NCI-H1092 (cell line): ENCODE measurements at regions not wholly inside any gene's neighbourhood (a gene's known extent, or its start where the extent isn't known, plus 50 kb on each side); places are given as distances from the start of the nearest gene placed in this dataset.

Source experiments
- DNase-seq: peaks from one replicate; lab custom pipeline; 2025; lab: John Stamatoyannopoulos, UW

- DNase-seq = no peak
Measured at GRCh38 chr11:103530257-103530656, 421.0 kb downstream of the DYNC2H1 start.

- DNase-seq = no peak
Measured at GRCh38 chr11:103532133-103532788, 423.0 kb downstream of the DYNC2H1 start.

- no peak for DNase-seq
Measured at GRCh38 chr11:103534191-103534590, 425.0 kb downstream of the DYNC2H1 start.

- DNase-seq = no peak
Measured at GRCh38 chr11:103534959-103535358, 425.7 kb downstream of the DYNC2H1 start.

- DNase-seq = no peak
Measured at GRCh38 chr11:103536335-103536722, 427.1 kb downstream of the DYNC2H1 start.

- peak; percentile 16 for DNase-seq
Measured at GRCh38 chr11:103537904-103538502, 428.8 kb downstream of the DYNC2H1 start.

GRCh38 chr11:103539166-103539565, 429.9 kb downstream of the DYNC2H1 start:
- no peak for DNase-seq

- no peak for DNase-seq
Measured at GRCh38 chr11:103541186-103541795, 432.1 kb downstream of the DYNC2H1 start.

- DNase-seq = no peak
Measured at GRCh38 chr11:103542851-103543250, 433.6 kb downstream of the DYNC2H1 start.

- no peak for DNase-seq
Measured at GRCh38 chr11:103543456-103543855, 434.2 kb downstream of the DYNC2H1 start.

- no peak for DNase-seq
Measured at GRCh38 chr11:103544874-103545273, 435.6 kb downstream of the DYNC2H1 start.

- no peak for DNase-seq
Measured at GRCh38 chr11:103545551-103545950, 436.3 kb downstream of the DYNC2H1 start.

GRCh38 chr11:103546236-103546635, 437.0 kb downstream of the DYNC2H1 start:
- no peak for DNase-seq

- DNase-seq = no peak
Measured at GRCh38 chr11:103547024-103547423, 437.8 kb downstream of the DYNC2H1 start.

- DNase-seq = no peak
Measured at GRCh38 chr11:103547691-103548090, 438.5 kb downstream of the DYNC2H1 start.

- no peak for DNase-seq
Measured at GRCh38 chr11:103548838-103549237, 439.6 kb downstream of the DYNC2H1 start.

- no peak for DNase-seq
Measured at GRCh38 chr11:103550811-103551210, 441.6 kb downstream of the DYNC2H1 start.

GRCh38 chr11:103552086-103552485, 442.9 kb downstream of the DYNC2H1 start:
- no peak for DNase-seq

GRCh38 chr11:103556171-103556570, 446.9 kb downstream of the DYNC2H1 start:
- DNase-seq = no peak

- no peak for DNase-seq
Measured at GRCh38 chr11:103566116-103566515, 456.9 kb downstream of the DYNC2H1 start.

- no peak for DNase-seq
Measured at GRCh38 chr11:103581760-103582159, 454.7 kb upstream of the DDI1 start.

GRCh38 chr11:103582351-103582909, 454.0 kb upstream of the DDI1 start:
- no peak for DNase-seq

- no peak for DNase-seq
Measured at GRCh38 chr11:103584021-103584420, 452.4 kb upstream of the DDI1 start.
